ENCODE measurements at regions not wholly inside any gene's neighbourhood (a gene's known extent, or its start where the extent isn't known, plus 50 kb on each side); places are given as distances from the start of the nearest gene placed in this dataset.

- Mint-ChIP-seq H3K27ac (ENCODE audit: unreplicated experiment) (peak overlapping the region; percentile 68), H3K36me3 (ENCODE audit: low read depth) (no peaks in the 10 kb centered on the region), H3K4me1 (peaks cover 13% of the 10 kb centered on the region), H3K9me3 (peaks cover 2% of the 10 kb centered on the region), H3K4me3 (no peak overlapping the region), H3K27me3 (ENCODE audit: low read depth) (no peaks in the 10 kb centered on the region)
- no peak for DNase-seq (ENCODE audit: low read depth, low spot score)
- TF ChIP-seq CTCF (conservative IDR thresholded peaks at IDR 0.05), result no peak
Measured at GRCh38 chr2:133837441-133838094, 269.3 kb upstream of the NCKAP5 start.

GRCh38 chr2:133838642-133839365 is 270.5 kb upstream of the NCKAP5 start:
- no peak overlapping the region for H3K27ac Mint-ChIP-seq (ENCODE audit: unreplicated experiment)
- H3K36me3 Mint-ChIP-seq (ENCODE audit: low read depth), result no peaks in the 10 kb centered on the region
- H3K9me3 Mint-ChIP-seq, result peaks cover 2% of the 10 kb centered on the region
- no peak overlapping the region for H3K4me3 Mint-ChIP-seq
- TF ChIP-seq CTCF (conservative IDR thresholded peaks at IDR 0.05), result no peak
- H3K4me1 Mint-ChIP-seq, result peaks cover 17% of the 10 kb centered on the region
- DNase-seq (ENCODE audit: low read depth, low spot score), result no peak
- H3K27me3 Mint-ChIP-seq (ENCODE audit: low read depth), result no peaks in the 10 kb centered on the region

- DNase-seq (ENCODE audit: low read depth, low spot score), result no peak
- H3K4me1 Mint-ChIP-seq, result peaks cover 23% of the 10 kb centered on the region
- H3K4me3 Mint-ChIP-seq, result no peak overlapping the region
Measured at GRCh38 chr2:133839677-133840076, 271.4 kb upstream of the NCKAP5 start.

GRCh38 chr2:133840761-133841160 is 272.5 kb upstream of the NCKAP5 start:
- Mint-ChIP-seq H3K27me3 (ENCODE audit: low read depth) (no peaks in the 10 kb centered on the region), H3K36me3 (ENCODE audit: low read depth) (no peaks in the 10 kb centered on the region), H3K4me1 (peaks cover 23% of the 10 kb centered on the region), H3K27ac (ENCODE audit: unreplicated experiment) (peak overlapping the region; percentile 71), H3K4me3 (no peak overlapping the region), H3K9me3 (no peaks in the 10 kb centered on the region)
- no peak for DNase-seq (ENCODE audit: low read depth, low spot score)
- TF ChIP-seq CTCF (conservative IDR thresholded peaks at IDR 0.05), result no peak

More at GRCh38 chr2:133839677-133840076, 271.4 kb upstream of the NCKAP5 start:
- no peaks in the 10 kb centered on the region for H3K36me3 Mint-ChIP-seq (ENCODE audit: low read depth)
- H3K9me3 Mint-ChIP-seq, result no peaks in the 10 kb centered on the region
- TF ChIP-seq CTCF (conservative IDR thresholded peaks at IDR 0.05), result no peak
- no peaks in the 10 kb centered on the region for H3K27me3 Mint-ChIP-seq (ENCODE audit: low read depth)
- no peak overlapping the region for H3K27ac Mint-ChIP-seq (ENCODE audit: unreplicated experiment)

- H3K27ac Mint-ChIP-seq (ENCODE audit: unreplicated experiment), result peak overlapping the region; percentile 68
- no peak overlapping the region for H3K4me3 Mint-ChIP-seq
- no peaks in the 10 kb centered on the region for H3K9me3 Mint-ChIP-seq
- H3K4me1 Mint-ChIP-seq, result peaks cover 27% of the 10 kb centered on the region
- no peaks in the 10 kb centered on the region for H3K27me3 Mint-ChIP-seq (ENCODE audit: low read depth)
- no peak for TF ChIP-seq CTCF (conservative IDR thresholded peaks at IDR 0.05)
- H3K36me3 Mint-ChIP-seq (ENCODE audit: low read depth), result no peaks in the 10 kb centered on the region
- no peak for DNase-seq (ENCODE audit: low read depth, low spot score)
Measured at GRCh38 chr2:133841900-133842299, 273.6 kb upstream of the NCKAP5 start.

Measured in neural crest cell (in vitro differentiated cells).